ENCODE measurements at regions not wholly inside any gene's neighbourhood (a gene's known extent, or its start where the extent isn't known, plus 50 kb on each side); places are given as distances from the start of the nearest gene placed in this dataset.

- no peak for DNase-seq (ENCODE audit: low read depth)
- no peak overlapping the region for H3K4me3 ChIP-seq (ENCODE audit: low read depth, low read length)
- TF ChIP-seq, protein P1, sequence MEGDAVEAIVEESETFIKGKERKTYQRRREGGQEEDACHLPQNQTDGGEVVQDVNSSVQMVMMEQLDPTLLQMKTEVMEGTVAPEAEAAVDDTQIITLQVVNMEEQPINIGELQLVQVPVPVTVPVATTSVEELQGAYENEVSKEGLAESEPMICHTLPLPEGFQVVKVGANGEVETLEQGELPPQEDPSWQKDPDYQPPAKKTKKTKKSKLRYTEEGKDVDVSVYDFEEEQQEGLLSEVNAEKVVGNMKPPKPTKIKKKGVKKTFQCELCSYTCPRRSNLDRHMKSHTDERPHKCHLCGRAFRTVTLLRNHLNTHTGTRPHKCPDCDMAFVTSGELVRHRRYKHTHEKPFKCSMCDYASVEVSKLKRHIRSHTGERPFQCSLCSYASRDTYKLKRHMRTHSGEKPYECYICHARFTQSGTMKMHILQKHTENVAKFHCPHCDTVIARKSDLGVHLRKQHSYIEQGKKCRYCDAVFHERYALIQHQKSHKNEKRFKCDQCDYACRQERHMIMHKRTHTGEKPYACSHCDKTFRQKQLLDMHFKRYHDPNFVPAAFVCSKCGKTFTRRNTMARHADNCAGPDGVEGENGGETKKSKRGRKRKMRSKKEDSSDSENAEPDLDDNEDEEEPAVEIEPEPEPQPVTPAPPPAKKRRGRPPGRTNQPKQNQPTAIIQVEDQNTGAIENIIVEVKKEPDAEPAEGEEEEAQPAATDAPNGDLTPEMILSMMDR (IDR thresholded peaks at IDR 0.05; ENCODE audit: control insufficient read depth, extremely low read depth, insufficient read depth), result no peak
Observed at GRCh38 chr2:5444854-5445253, 247.3 kb upstream of the SOX11 start.

GRCh38 chr2:5449867-5450266 is 242.3 kb upstream of the SOX11 start:
- TF ChIP-seq, protein P1 (IDR thresholded peaks at IDR 0.05; ENCODE audit: control insufficient read depth, extremely low read depth, insufficient read depth), result no peak
- DNase-seq (ENCODE audit: low read depth), result no peak
- no peak overlapping the region for H3K4me3 ChIP-seq (ENCODE audit: low read depth, low read length)

DNA sequence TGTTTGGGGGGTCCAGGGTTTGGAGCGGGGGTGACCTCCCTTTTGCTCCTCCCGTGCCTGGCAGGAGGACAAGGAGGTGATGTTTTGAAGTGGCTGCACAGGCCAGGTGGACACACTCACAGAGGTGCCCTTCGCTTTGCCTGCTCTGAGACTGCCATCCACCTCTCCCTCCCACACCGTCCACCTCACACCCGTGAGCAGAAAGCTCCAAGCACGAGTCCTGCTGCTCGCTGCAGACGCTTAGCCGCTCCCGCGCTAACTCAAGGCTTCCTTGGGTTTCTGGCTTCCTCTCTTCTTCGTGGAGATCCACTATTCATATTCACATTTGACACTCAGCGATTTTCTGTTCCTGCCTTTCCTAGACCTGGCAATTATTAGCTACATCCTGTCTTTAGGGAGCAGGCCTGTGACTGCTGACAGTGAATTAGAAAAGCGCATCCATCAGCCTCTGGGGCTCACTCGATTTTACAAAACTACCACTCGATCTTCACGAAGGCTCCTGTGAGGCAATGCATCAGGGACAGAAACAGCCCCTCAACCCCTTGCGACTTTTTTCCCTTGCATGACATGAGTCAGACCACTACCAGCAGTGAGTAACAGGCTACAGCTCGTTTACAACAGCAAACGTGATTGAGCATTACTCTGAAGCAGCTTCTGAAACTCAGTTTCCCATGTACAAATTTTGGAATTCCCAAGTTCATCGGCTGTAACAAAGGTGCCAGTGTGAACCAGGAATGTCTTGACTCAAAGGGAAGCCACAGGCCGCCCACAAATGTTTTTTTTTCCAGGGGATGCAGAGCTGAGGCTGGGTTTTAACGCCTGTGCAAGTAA is 238.7 kb upstream of the SOX11 start:
- TF ChIP-seq, protein P1 (IDR thresholded peaks at IDR 0.05; ENCODE audit: control insufficient read depth, extremely low read depth, insufficient read depth), result no peak
- H3K4me3 ChIP-seq (ENCODE audit: low read depth, low read length), result no peak overlapping the region
- DNase-seq (ENCODE audit: low read depth), result no peak

GRCh38 chr2:5454051-5454390 is 238.2 kb upstream of the SOX11 start:
- DNase-seq (ENCODE audit: low read depth), result no peak
- no peak overlapping the region for H3K4me3 ChIP-seq (ENCODE audit: low read depth, low read length)
- TF ChIP-seq, protein P1 (IDR thresholded peaks at IDR 0.05; ENCODE audit: control insufficient read depth, extremely low read depth, insufficient read depth), result no peak

- no peak overlapping the region for H3K4me3 ChIP-seq (ENCODE audit: low read depth, low read length)
- DNase-seq (ENCODE audit: low read depth), result no peak
- TF ChIP-seq, protein P1 (IDR thresholded peaks at IDR 0.05; ENCODE audit: control insufficient read depth, extremely low read depth, insufficient read depth), result no peak
Observed at GRCh38 chr2:5459041-5459440, 233.1 kb upstream of the SOX11 start.

- no peak for DNase-seq (ENCODE audit: low read depth)
- TF ChIP-seq, protein P1 (IDR thresholded peaks at IDR 0.05; ENCODE audit: control insufficient read depth, extremely low read depth, insufficient read depth), result no peak
- no peak overlapping the region for H3K4me3 ChIP-seq (ENCODE audit: low read depth, low read length)
Observed at GRCh38 chr2:5464657-5465056, 227.5 kb upstream of the SOX11 start.

- no peak overlapping the region for H3K4me3 ChIP-seq (ENCODE audit: low read depth, low read length)
- DNase-seq (ENCODE audit: low read depth), result no peak
- TF ChIP-seq, protein P1 (IDR thresholded peaks at IDR 0.05; ENCODE audit: control insufficient read depth, extremely low read depth, insufficient read depth), result no peak
Observed at GRCh38 chr2:5465859-5466258, 226.3 kb upstream of the SOX11 start.
